ENCODE measurements at regions not wholly inside any gene's neighbourhood (a gene's known extent, or its start where the extent isn't known, plus 50 kb on each side); places are given as distances from the start of the nearest gene placed in this dataset.

DNA sequence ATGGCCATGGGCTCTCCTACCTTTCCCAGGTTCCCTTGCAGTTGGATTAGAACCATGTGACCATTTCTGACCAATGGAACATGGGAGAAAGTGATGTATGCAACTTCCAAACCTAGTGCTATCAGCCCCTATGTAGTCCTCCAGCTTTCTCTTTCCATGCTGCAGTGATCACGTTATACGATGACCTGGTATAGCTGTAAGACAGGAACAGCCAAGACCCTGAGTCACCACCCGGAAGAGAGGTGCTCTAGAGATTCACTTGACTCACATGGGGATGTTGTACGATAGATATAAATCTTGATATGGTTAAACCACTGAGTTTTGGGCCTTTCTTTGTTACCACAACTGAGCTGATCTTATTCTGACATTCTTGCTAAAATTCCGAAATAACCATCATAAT is 65.1 kb downstream of the NOG start (continued):
- TF ChIP-seq SIN3A (conservative IDR thresholded peaks at IDR 0.05 in 1 of 2, IDR thresholded peaks at IDR 0.05 in 1 of 2; ENCODE audit: low read depth in 1 of 2, low read length in 2 of 2) = no peak
- TF ChIP-seq SP2 (IDR thresholded peaks at IDR 0.05; ENCODE audit: low read length) = no peak
- no peak for TF ChIP-seq KDM1A (IDR thresholded peaks at IDR 0.05; ENCODE audit: borderline replicate concordance, low read length)
